ENCODE measurements at regions not wholly inside any gene's neighbourhood (a gene's known extent, or its start where the extent isn't known, plus 50 kb on each side); places are given as distances from the start of the nearest gene placed in this dataset.

DNA sequence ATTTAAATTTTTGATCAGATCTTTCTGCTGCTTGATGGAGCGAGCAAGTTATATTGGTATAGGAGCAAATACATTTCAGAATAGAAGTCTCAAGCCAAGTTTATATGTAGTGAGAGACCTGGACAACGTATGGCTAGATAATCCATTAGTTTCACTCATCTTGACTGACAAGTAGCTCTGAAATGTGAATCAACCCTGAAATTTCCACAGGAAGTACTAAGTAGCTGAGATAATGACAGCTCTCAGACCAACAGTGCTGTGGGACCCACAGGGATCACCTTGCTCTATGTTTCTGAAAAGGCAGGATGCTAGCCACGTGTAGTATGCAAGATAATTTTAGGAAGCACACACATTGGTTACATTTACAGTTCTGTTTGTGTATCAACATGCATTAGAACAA, 258.6 kb upstream of the FOXN3 start:
- Histone ChIP-seq H3K4me3 (replicated peaks in 1 of 3; ENCODE audit: low read depth in 2 of 3, low read length in 3 of 3) (no peak overlapping the region), H4K20me1 (ENCODE audit: insufficient read depth, low read length) (no peaks in the 10 kb centered on the region), H3K36me3 (replicated peaks in 1 of 2; ENCODE audit: control insufficient read depth in 1 of 2, insufficient read depth in 2 of 2, low read length in 2 of 2) (no peaks in the 10 kb centered on the region), H3K4me2 (replicated peaks; ENCODE audit: extremely low read depth, low read length, poor library complexity, severe bottlenecking) (no peak overlapping the region), H3K9ac (ENCODE audit: insufficient read depth, low read length, poor library complexity, severe bottlenecking) (no peak overlapping the region), H3K27ac (ENCODE audit: low read depth in 1 of 2, low read length in 2 of 2) (no peak overlapping the region), H3K9me3 (replicated peaks in 1 of 2; ENCODE audit: control insufficient read depth in 1 of 2, insufficient read depth in 1 of 2, low read length in 2 of 2) (no peaks in the 10 kb centered on the region), H3K27me3 (ENCODE audit: control insufficient read depth in 2 of 2, insufficient read depth in 2 of 2, low read length in 2 of 2) (no peaks in the 10 kb centered on the region), H3K79me2 (ENCODE audit: insufficient read depth, low read length) (no peaks in the 10 kb centered on the region), H2AFZ (ENCODE audit: insufficient read depth, low read depth, low read length, poor library complexity, severe bottlenecking) (no peak overlapping the region), H3K4me1 (ENCODE audit: control insufficient read depth in 1 of 2, insufficient read depth in 2 of 2, low read length in 2 of 2) (peaks cover 26 to 39% of the 10 kb centered on the region in 2 donors)
- H3K27ac Mint-ChIP-seq: no peak overlapping the region
- TF ChIP-seq, protein P1, sequence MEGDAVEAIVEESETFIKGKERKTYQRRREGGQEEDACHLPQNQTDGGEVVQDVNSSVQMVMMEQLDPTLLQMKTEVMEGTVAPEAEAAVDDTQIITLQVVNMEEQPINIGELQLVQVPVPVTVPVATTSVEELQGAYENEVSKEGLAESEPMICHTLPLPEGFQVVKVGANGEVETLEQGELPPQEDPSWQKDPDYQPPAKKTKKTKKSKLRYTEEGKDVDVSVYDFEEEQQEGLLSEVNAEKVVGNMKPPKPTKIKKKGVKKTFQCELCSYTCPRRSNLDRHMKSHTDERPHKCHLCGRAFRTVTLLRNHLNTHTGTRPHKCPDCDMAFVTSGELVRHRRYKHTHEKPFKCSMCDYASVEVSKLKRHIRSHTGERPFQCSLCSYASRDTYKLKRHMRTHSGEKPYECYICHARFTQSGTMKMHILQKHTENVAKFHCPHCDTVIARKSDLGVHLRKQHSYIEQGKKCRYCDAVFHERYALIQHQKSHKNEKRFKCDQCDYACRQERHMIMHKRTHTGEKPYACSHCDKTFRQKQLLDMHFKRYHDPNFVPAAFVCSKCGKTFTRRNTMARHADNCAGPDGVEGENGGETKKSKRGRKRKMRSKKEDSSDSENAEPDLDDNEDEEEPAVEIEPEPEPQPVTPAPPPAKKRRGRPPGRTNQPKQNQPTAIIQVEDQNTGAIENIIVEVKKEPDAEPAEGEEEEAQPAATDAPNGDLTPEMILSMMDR (IDR thresholded peaks at IDR 0.05): no peak
- no peaks in the 10 kb centered on the region for H3K27me3 Mint-ChIP-seq (ENCODE audit: low read depth in 3 of 3)
- no CpG with 5 or more reads among the region's 3 CpGs for WGBS (ENCODE audit: insufficient coverage)
- peaks cover 43% of the 10 kb centered on the region for H3K4me1 Mint-ChIP-seq
- H3K9me3 Mint-ChIP-seq: peaks cover 0 to 4% (median 0%) of the 10 kb centered on the region in 7 donors
- no peak for DNase-seq
- intact Hi-C loops (cut with micrococcal nuclease): no loop called here
- H3K36me3 Mint-ChIP-seq: no peaks in the 10 kb centered on the region
- H3K4me3 Mint-ChIP-seq: no peak overlapping the region

DNA sequence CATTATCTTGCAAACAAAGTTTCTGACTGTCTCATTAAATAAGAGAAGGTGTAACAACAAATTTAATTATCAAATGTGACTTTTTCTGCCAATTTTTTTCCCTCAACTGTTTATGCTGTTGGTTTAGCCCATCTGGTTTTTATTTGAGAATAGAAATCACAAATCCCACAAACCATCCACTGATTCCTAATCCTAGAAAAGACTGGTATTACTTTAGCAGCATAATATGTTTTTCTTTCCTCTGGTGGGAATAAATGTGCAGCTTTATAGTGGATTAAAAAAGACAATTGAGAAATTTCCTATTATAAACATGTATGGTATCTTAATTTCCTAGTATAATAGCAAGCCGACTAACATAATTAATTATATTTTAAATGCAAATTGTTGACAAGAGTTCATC, 257.9 kb upstream of the FOXN3 start:
- Histone ChIP-seq H3K27ac (ENCODE audit: low read depth in 1 of 2, low read length in 2 of 2) (no peak overlapping the region), H3K4me2 (replicated peaks; ENCODE audit: extremely low read depth, low read length, poor library complexity, severe bottlenecking) (no peak overlapping the region), H4K20me1 (ENCODE audit: insufficient read depth, low read length) (no peaks in the 10 kb centered on the region), H3K27me3 (ENCODE audit: control insufficient read depth in 2 of 2, insufficient read depth in 2 of 2, low read length in 2 of 2) (no peaks in the 10 kb centered on the region), H3K4me1 (ENCODE audit: control insufficient read depth in 1 of 2, insufficient read depth in 2 of 2, low read length in 2 of 2) (peaks cover 22 to 35% of the 10 kb centered on the region in 2 donors), H3K9me3 (replicated peaks in 1 of 2; ENCODE audit: control insufficient read depth in 1 of 2, insufficient read depth in 1 of 2, low read length in 2 of 2) (no peaks in the 10 kb centered on the region), H3K4me3 (replicated peaks in 1 of 3; ENCODE audit: low read depth in 2 of 3, low read length in 3 of 3) (no peak overlapping the region), H3K79me2 (ENCODE audit: insufficient read depth, low read length) (no peaks in the 10 kb centered on the region), H2AFZ (ENCODE audit: insufficient read depth, low read depth, low read length, poor library complexity, severe bottlenecking) (no peak overlapping the region), H3K9ac (ENCODE audit: insufficient read depth, low read length, poor library complexity, severe bottlenecking) (no peak overlapping the region), H3K36me3 (replicated peaks in 1 of 2; ENCODE audit: control insufficient read depth in 1 of 2, insufficient read depth in 2 of 2, low read length in 2 of 2) (no peaks in the 10 kb centered on the region)
- TF ChIP-seq, protein P1 (IDR thresholded peaks at IDR 0.05): no peak
- DNase-seq: no peak
- H3K9me3 Mint-ChIP-seq: peaks cover 0 to 4% (median 0%) of the 10 kb centered on the region in 7 donors
- H3K27ac Mint-ChIP-seq: no peak overlapping the region
- H3K4me1 Mint-ChIP-seq: peaks cover 38% of the 10 kb centered on the region
- no peaks in the 10 kb centered on the region for H3K27me3 Mint-ChIP-seq (ENCODE audit: low read depth in 3 of 3)
- no peaks in the 10 kb centered on the region for H3K36me3 Mint-ChIP-seq
- no peak overlapping the region for H3K4me3 Mint-ChIP-seq
- intact Hi-C loops (cut with micrococcal nuclease): no loop called here
- WGBS (ENCODE audit: insufficient coverage): no CpG with 5 or more reads among the region's 1 CpG
